DOHH2 (cell line): ENCODE measurements at regions not wholly inside any gene's neighbourhood (a gene's known extent, or its start where the extent isn't known, plus 50 kb on each side); places are given as distances from the start of the nearest gene placed in this dataset.

Experiments
- H3F3A ChIP-seq: fragments of 200-600 bp; sonication (generic), shearing (Covaris generic); 2 replicates; pipeline ENCODE4 v1.6.0; 2016; ENCODE audit warnings: antibody characterized with exemption, mild to moderate bottlenecking; ENCODE audit not compliant: control insufficient read depth, insufficient read depth
- H3K27ac ChIP-seq: fragments of 200-600 bp; sonication (generic); 2 replicates; pipeline ENCODE4 v1.5.1; 2014; ENCODE audit warnings: low read depth, mild to moderate bottlenecking, low read length, moderate library complexity
- H3K27me3 ChIP-seq: fragments of 200-600 bp; sonication (generic); 2 replicates; pipeline ENCODE4 v1.6.1; 2014; ENCODE audit warnings: mild to moderate bottlenecking, low read length, mixed read lengths; ENCODE audit not compliant: control insufficient read depth
- H3K36me3 ChIP-seq: fragments of 200-600 bp; sonication (generic); 2 replicates; pipeline ENCODE4 v1.6.1; 2014; ENCODE audit warnings: mild to moderate bottlenecking, low read length, moderate library complexity, mixed read lengths; ENCODE audit not compliant: control insufficient read depth
- H3K4me1 ChIP-seq: fragments of 200-600 bp; sonication (generic); 2 replicates; pipeline ENCODE4 v1.6.1; 2014; ENCODE audit warnings: mild to moderate bottlenecking, low read length, mixed read lengths; ENCODE audit not compliant: control insufficient read depth
- H3K4me2 ChIP-seq: fragments of 200-600 bp; sonication (generic); 2 replicates; pipeline ENCODE4 v1.6.0; 2014; ENCODE audit warnings: mild to moderate bottlenecking, low read length, moderate library complexity
- H3K4me3 ChIP-seq: fragments of 200-600 bp; sonication (generic); 2 replicates; pipeline ENCODE4 v1.5.1; 2014; ENCODE audit warnings: mild to moderate bottlenecking, low read length, mixed read lengths
- H3K79me2 ChIP-seq: fragments of 200-600 bp; sonication (generic); 2 replicates; pipeline ENCODE4 v1.6.1; 2014; ENCODE audit warnings: mild to moderate bottlenecking, low read length, mixed read lengths; ENCODE audit not compliant: control insufficient read depth
- H3K9me2 ChIP-seq: fragments of 200-600 bp; sonication (generic); replicated peaks from 2 replicates; pipeline ENCODE4 v1.6.1; 2014; ENCODE audit warnings: mild to moderate bottlenecking, low read length, mixed read lengths; ENCODE audit not compliant: control insufficient read depth
- H3K9me3 ChIP-seq: fragments of 200-600 bp; sonication (generic); 2 replicates; pipeline ENCODE4 v1.6.1; 2014; ENCODE audit warnings: antibody characterized with exemption, low read length, mixed read lengths; ENCODE audit not compliant: control insufficient read depth, insufficient read depth
- H4K20me1 ChIP-seq: fragments of 200-600 bp; sonication (generic); 2 replicates; pipeline ENCODE4 v1.6.0; 2014; ENCODE audit warnings: low read depth, mild to moderate bottlenecking, antibody characterized with exemption, low read length, moderate library complexity; ENCODE audit not compliant: control insufficient read depth, insufficient read depth
- CTCF ChIP-seq: fragments of 200-600 bp; sonication (generic); IDR thresholded peaks from one replicate; pipeline ENCODE4 v1.5.1; 2014; ENCODE audit warnings: antibody characterized with exemption, mild to moderate bottlenecking, low read depth, low read length; ENCODE audit not compliant: poor library complexity, severe bottlenecking
- EZH2phosphoT487 ChIP-seq: fragments of 200-600 bp; sonication (generic); IDR thresholded peaks from 2 replicates; pipeline ENCODE4 v1.6.1; 2017; ENCODE audit warnings: borderline replicate concordance, mild to moderate bottlenecking, antibody characterized with exemption, low read length, moderate library complexity, mixed read lengths

GRCh38 chr1:243980471-243980870 lies 70.6 kb upstream of the ZBTB18 start:
- H3K4me2 ChIP-seq: no peak overlapping the region
- no peaks in the 10 kb centered on the region for H3K4me1 ChIP-seq
- no peak overlapping the region for H3K4me3 ChIP-seq
- no peak overlapping the region for H3K27ac ChIP-seq
- no peaks in the 10 kb centered on the region for H3K9me2 ChIP-seq
- H3F3A ChIP-seq: no peaks in the 10 kb centered on the region
- H3K79me2 ChIP-seq: no peaks in the 10 kb centered on the region
- no peaks in the 10 kb centered on the region for H3K9me3 ChIP-seq
- no peaks in the 10 kb centered on the region for H3K36me3 ChIP-seq
- H4K20me1 ChIP-seq: no peaks in the 10 kb centered on the region
- H3K27me3 ChIP-seq: no peaks in the 10 kb centered on the region
- no peak for TF ChIP-seq CTCF
- TF ChIP-seq EZH2phosphoT487: no peak

GRCh38 chr1:243980071-243980470 lies 71.0 kb upstream of the ZBTB18 start:
- Histone ChIP-seq H3K4me1 (no peaks in the 10 kb centered on the region), H3K79me2 (no peaks in the 10 kb centered on the region), H3F3A (no peaks in the 10 kb centered on the region), H3K27ac (no peak overlapping the region), H3K36me3 (no peaks in the 10 kb centered on the region), H3K4me3 (no peak overlapping the region), H4K20me1 (no peaks in the 10 kb centered on the region), H3K9me3 (no peaks in the 10 kb centered on the region), H3K4me2 (no peak overlapping the region), H3K27me3 (no peaks in the 10 kb centered on the region), H3K9me2 (no peaks in the 10 kb centered on the region)
- no peak for TF ChIP-seq EZH2phosphoT487
- TF ChIP-seq CTCF: no peak

- no peaks in the 10 kb centered on the region for H3K27me3 ChIP-seq
- H3K4me3 ChIP-seq: no peak overlapping the region
- TF ChIP-seq CTCF (no peak), EZH2phosphoT487 (no peak)
- no peaks in the 10 kb centered on the region for H3K79me2 ChIP-seq
- no peaks in the 10 kb centered on the region for H3F3A ChIP-seq
- no peak overlapping the region for H3K27ac ChIP-seq
- no peaks in the 10 kb centered on the region for H3K9me2 ChIP-seq
- H3K4me1 ChIP-seq: no peaks in the 10 kb centered on the region
- H3K4me2 ChIP-seq: no peak overlapping the region
- no peaks in the 10 kb centered on the region for H3K9me3 ChIP-seq
- H4K20me1 ChIP-seq: no peaks in the 10 kb centered on the region
- H3K36me3 ChIP-seq: no peaks in the 10 kb centered on the region
These were observed 71.7 kb upstream of the ZBTB18 start for GRCh38 chr1:243979396-243979795.

GRCh38 chr1:243977094-243977493 lies 74.0 kb upstream of the ZBTB18 start:
- Histone ChIP-seq H3K4me1 (no peaks in the 10 kb centered on the region), H3K27me3 (no peaks in the 10 kb centered on the region), H3K9me3 (no peaks in the 10 kb centered on the region), H3K27ac (no peak overlapping the region), H3K4me2 (no peak overlapping the region), H3K9me2 (no peaks in the 10 kb centered on the region), H3K4me3 (no peak overlapping the region), H4K20me1 (no peaks in the 10 kb centered on the region), H3K36me3 (no peaks in the 10 kb centered on the region), H3F3A (no peaks in the 10 kb centered on the region), H3K79me2 (no peaks in the 10 kb centered on the region)
- no peak for TF ChIP-seq CTCF
- TF ChIP-seq EZH2phosphoT487: no peak
